Esophagus (tissue), 2 donors: ENCODE measurements at regions not wholly inside any gene's neighbourhood (a gene's known extent, or its start where the extent isn't known, plus 50 kb on each side); places are given as distances from the start of the nearest gene placed in this dataset.

Experiments
- H3K27ac ChIP-seq, 2 donors: one replicate each; pipeline ENCODE4 v1.5.1; 2013; ENCODE audit warnings: low read depth in 2 of 2, mild to moderate bottlenecking in 2 of 2, inconsistent platforms in 1 of 2, low read length in 1 of 2, moderate library complexity in 1 of 2
- H3K27me3 ChIP-seq, 2 donors: one replicate each; pipeline ENCODE4 v1.6.1; 2013; ENCODE audit warnings: low read length in 2 of 2, control low read depth in 1 of 2, mild to moderate bottlenecking in 1 of 2; ENCODE audit not compliant: insufficient read depth in 2 of 2, control insufficient read depth in 1 of 2
- H3K36me3 ChIP-seq, 2 donors: one replicate each; pipeline ENCODE4 v1.6.1; 2013; ENCODE audit warnings: low read length in 1 of 2; ENCODE audit not compliant: control insufficient read depth in 2 of 2, insufficient read depth in 2 of 2
- H3K4me1 ChIP-seq, 2 donors: one replicate each; pipeline ENCODE4 v1.6.1; 2013; ENCODE audit warnings: low read length in 1 of 2; ENCODE audit not compliant: control insufficient read depth in 2 of 2, insufficient read depth in 2 of 2
- H3K4me3 ChIP-seq, 2 donors: one replicate each; pipeline ENCODE4 v1.5.1; 2013; ENCODE audit warnings: low read length in 2 of 2, mild to moderate bottlenecking in 2 of 2, low read depth in 1 of 2, moderate library complexity in 1 of 2
- H3K9me3 ChIP-seq, 2 donors: one replicate each; pipeline ENCODE4 v1.6.1; 2013; ENCODE audit warnings: mild to moderate bottlenecking in 2 of 2, low read depth in 1 of 2, low read length in 1 of 2, moderate library complexity in 1 of 2; ENCODE audit not compliant: control insufficient read depth in 2 of 2, insufficient read depth in 1 of 2
- WGBS, 2 donors: extraction: QIAGEN DNeasy Blood & Tissue Kit; methylation state at CpG; one replicate each; pipeline ENCODE4 v1.1.7; 2013; 5-methylcytosine and 5-hydroxymethylcytosine counted together
- donor health status: healthy with polysubstance abuse.
- donor health status: Bipolar disorder and iron deficiency.

DNA sequence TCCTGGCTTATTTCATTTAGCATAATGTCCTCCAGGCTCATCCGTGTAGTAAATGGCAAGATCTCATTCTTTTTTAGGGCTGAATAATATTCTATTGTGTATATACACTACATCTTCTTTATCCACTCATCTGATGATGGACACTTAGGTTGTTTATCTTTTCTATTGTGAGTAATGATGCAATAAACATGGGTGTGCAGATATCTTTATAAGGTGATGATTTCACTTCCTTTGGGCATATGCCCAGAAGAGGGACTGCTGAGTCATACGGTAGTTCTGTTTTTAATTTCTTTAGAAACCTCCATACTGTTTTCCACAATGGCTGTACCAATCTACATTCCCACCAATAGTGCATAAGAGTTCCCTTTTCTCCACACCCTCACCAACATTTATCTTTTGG lies 317.6 kb upstream of the CNKSR2 start:
- Histone ChIP-seq H3K4me3 (no peak overlapping the region), H3K27ac (no peak overlapping the region), H3K27me3 (no peaks in the 10 kb centered on the region), H3K36me3 (no peaks in the 10 kb centered on the region), H3K9me3 (no peaks in the 10 kb centered on the region), H3K4me1 (no peaks in the 10 kb centered on the region)
- 76 to 86% methylated on average over 2 of the region's 2 CpGs for WGBS, 2 donors

DNA sequence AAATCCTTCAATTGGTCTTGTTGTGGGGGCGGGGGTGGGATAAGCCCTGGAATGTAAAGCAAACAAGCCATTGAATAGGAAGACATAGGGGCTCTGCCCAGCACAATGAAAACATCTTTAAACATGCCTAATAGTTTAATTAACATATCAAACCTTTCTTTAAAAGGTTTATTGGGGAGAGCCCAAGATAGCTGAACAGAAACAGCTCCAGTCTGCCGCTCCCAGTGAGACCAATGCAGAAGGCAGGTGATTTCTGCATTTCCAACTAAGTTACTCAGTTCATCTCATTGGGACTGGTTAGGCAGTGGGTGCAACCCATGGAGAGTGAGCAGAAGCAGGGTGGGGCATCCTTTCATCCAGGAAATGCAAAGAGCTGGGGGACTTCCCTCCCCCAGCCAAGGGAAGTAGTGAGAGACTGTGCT lies 327.2 kb upstream of the CNKSR2 start:
- no peaks in the 10 kb centered on the region for H3K36me3 ChIP-seq
- H3K9me3 ChIP-seq: no peaks in the 10 kb centered on the region
- H3K27ac ChIP-seq: no peak overlapping the region
- no peak overlapping the region for H3K4me3 ChIP-seq
- WGBS, 2 donors: 29 to 41% methylated on average over 2 of the region's 2 CpGs
- H3K4me1 ChIP-seq: no peaks in the 10 kb centered on the region
- H3K27me3 ChIP-seq: no peaks in the 10 kb centered on the region

DNA sequence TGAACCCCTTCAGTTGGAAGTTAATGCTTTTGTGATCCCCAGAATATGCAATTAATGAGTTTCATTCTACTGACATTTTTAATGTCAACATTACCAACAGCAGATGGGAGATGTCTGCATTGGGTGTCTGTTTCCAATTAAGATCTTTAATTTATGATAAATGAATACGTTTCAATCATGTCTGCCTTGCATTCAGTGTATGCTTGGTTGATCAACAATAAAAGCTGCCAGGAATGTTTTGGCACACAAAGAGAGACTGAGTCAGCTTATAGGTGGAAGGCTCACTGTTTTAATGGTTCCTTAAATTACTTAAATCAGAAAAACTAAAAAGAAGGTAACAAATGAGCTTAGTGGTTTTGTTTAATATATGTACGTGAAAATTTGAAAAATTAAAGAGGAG lies 359.9 kb upstream of the CNKSR2 start:
- H3K9me3 ChIP-seq: no peaks in the 10 kb centered on the region
- no peaks in the 10 kb centered on the region for H3K4me1 ChIP-seq
- WGBS, 2 donors: 39 to 53% methylated on average over 2 of the region's 2 CpGs
- no peaks in the 10 kb centered on the region for H3K36me3 ChIP-seq
- peaks cover 0 to 2% of the 10 kb centered on the region in 2 donors for H3K27me3 ChIP-seq
- no peak overlapping the region for H3K27ac ChIP-seq
- H3K4me3 ChIP-seq: no peak overlapping the region

DNA sequence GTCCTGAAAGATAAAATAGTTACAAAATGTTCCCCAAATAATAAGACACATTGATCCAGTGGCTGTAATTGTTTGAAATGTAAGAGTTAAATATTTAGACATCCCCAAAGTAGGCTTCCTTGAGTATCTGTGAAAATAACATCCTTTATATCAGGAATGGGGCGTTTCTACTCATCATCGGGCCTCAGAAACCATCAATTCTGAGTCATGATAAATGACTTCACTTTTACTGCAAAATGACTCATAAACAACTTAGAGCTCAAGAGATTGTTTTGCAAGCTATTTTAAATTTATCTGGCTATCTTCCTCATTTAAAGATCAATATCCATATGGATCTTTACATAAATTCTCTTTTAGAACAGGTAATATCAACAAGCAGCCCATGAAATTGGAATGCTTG lies 369.4 kb upstream of the CNKSR2 start:
- H3K27me3 ChIP-seq: no peaks in the 10 kb centered on the region
- H3K36me3 ChIP-seq: no peaks in the 10 kb centered on the region
- no peak overlapping the region for H3K4me3 ChIP-seq
- H3K4me1 ChIP-seq: no peaks in the 10 kb centered on the region
- H3K27ac ChIP-seq: no peak overlapping the region
- H3K9me3 ChIP-seq: no peaks in the 10 kb centered on the region
- 41 to 42% methylated on average over 2 of the region's 2 CpGs for WGBS, 2 donors

DNA sequence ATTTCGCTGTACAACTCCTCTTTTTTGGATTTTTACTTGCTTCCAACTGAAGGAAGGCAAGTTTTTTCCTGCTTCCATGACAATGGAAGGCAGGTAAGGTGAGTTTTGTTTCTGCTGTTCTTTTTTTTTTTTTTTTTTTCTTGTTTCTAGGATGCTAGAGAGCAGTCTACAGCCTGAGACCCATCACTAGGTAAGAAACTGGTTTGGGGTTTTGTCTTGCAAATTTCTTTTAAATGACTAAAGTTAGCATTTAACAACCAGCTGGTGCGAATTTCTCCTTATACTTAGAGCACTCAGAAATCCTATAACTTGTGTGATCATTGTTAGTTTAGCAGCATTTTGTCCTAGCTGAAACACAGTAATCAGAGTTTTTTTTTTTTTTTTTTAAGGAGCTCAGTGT lies 378.4 kb upstream of the CNKSR2 start:
- Histone ChIP-seq H3K27ac (no peak overlapping the region), H3K36me3 (no peaks in the 10 kb centered on the region), H3K9me3 (no peaks in the 10 kb centered on the region), H3K4me3 (no peak overlapping the region), H3K27me3 (no peaks in the 10 kb centered on the region), H3K4me1 (no peaks in the 10 kb centered on the region)
- WGBS, 2 donors: 35 to 66% methylated on average over 2 of the region's 2 CpGs

DNA sequence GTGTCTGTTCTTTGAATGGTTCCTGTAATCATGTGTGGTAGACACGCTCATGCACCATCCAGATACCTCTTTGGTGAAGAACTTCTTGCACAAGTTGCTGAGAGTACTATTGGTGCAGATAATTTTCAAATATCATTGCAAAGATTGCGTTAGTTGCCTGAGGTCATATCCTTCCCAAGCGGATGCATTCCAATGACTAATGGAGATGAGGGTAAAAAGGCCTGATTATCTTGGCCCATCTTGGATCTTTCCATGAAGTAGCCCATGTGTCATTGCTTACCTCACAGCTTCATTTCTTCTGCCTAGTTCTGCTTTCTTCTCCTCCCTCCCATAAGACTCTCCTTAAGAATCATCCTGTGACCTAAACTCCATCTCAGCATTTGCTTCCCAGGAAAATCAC lies 384.9 kb upstream of the CNKSR2 start:
- Histone ChIP-seq H3K27ac (no peak overlapping the region), H3K9me3 (no peaks in the 10 kb centered on the region), H3K27me3 (no peaks in the 10 kb centered on the region), H3K4me3 (no peak overlapping the region), H3K4me1 (no peaks in the 10 kb centered on the region), H3K36me3 (no peaks in the 10 kb centered on the region)
- WGBS, 2 donors: 82 to 90% methylated on average over 3 of the region's 3 CpGs

DNA sequence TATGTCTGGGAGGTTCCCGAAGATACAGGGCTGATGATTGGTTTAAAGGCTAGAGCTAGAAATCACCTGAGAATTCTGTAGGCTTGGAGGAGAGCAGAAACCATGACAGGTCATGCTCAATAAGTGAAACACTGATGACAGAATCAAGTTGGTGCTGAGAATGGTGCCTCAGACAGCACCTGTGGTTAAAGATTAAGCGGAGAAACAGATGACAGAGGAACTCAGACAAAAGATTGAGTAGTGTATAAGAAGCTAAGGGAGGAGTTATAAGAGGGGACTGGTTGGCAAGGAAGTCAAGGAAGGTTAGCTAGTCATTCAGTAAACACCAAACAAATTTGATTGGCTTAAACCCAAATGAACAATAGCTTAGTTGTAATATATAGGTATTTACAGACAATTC lies 385.4 kb upstream of the CNKSR2 start:
- H3K4me3 ChIP-seq: no peak overlapping the region
- no peak overlapping the region for H3K27ac ChIP-seq
- WGBS, 2 donors: 74 to 96% methylated on average over 2 of the region's 2 CpGs

DNA sequence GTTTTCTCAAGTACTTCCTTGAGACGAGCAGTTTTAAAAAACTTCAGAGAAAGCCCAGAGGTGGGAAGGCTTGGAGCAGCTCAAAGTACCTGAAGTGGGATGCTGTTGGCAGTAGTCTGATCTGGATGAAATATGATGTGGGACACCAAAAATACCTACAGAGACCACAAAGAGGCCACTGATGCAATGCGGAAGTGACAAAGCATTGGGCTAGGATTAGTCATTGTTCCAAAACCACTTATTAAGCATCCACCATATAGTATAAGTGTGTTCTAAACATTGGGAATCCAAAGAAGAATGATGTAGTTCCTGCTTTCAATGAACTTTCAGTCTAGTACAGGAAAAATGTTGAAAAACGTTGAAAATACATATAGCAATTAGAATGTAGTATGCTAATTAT lies 386.1 kb upstream of the CNKSR2 start:
- no peaks in the 10 kb centered on the region for H3K4me1 ChIP-seq
- H3K27ac ChIP-seq: no peak overlapping the region
- H3K4me3 ChIP-seq: no peak overlapping the region
- no peaks in the 10 kb centered on the region for H3K9me3 ChIP-seq
- H3K36me3 ChIP-seq: no peaks in the 10 kb centered on the region
- H3K27me3 ChIP-seq: no peaks in the 10 kb centered on the region
- WGBS, 2 donors: 64 to 79% methylated on average over 3 of the region's 3 CpGs

More for the DNA sequence above, 385.4 kb upstream of the CNKSR2 start:
- no peaks in the 10 kb centered on the region for H3K27me3 ChIP-seq
- no peaks in the 10 kb centered on the region for H3K36me3 ChIP-seq
- no peaks in the 10 kb centered on the region for H3K9me3 ChIP-seq
- no peaks in the 10 kb centered on the region for H3K4me1 ChIP-seq

DNA sequence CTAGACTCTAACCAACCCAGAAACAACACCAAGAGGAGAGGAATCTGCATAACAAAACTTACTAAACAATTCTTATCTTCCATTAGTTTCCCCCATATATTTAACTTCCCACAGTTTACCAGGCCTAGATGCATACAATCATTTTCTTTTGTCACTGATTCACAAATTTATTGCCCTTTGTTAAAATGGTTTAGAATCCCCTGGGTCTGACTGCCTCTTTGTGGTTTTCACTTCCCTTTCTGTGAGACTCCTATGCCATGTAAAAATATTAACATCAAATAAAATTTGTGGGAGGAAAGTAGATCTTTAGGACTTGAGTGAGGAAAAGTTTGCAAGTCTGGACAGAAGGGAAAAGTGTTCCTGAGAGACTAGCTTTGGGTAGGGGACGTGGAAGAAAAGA lies 393.8 kb upstream of the CNKSR2 start:
- H3K4me3 ChIP-seq: no peak overlapping the region
- no peaks in the 10 kb centered on the region for H3K27me3 ChIP-seq
- 57% methylated on average over 1 of the region's 1 CpG for WGBS, 2 donors
- no peaks in the 10 kb centered on the region for H3K36me3 ChIP-seq
- no peak overlapping the region for H3K27ac ChIP-seq
- H3K4me1 ChIP-seq: no peaks in the 10 kb centered on the region
- no peaks in the 10 kb centered on the region for H3K9me3 ChIP-seq

DNA sequence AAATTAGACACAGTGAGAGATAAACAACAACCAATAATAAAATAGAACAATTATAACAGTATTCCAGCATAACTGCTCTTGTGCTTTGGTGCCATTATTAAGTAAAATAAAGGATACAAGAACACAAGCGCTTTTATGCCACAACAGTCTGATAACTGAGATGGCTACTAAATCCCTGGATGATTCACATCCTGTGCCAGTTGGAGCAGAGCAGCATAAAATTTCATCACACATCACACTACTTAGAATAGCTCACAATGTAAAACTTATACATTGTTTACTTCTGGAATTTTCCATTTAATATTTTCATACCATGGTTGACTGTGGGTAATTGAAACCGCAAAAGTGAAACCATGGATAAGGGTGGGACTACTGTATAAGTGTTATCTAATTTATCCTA lies 399.9 kb upstream of the CNKSR2 start:
- no peaks in the 10 kb centered on the region for H3K36me3 ChIP-seq

More for the DNA sequence above, 399.9 kb upstream of the CNKSR2 start:
- WGBS, 2 donors: 85 to 88% methylated on average over 2 of the region's 2 CpGs
- Histone ChIP-seq H3K27me3 (no peaks in the 10 kb centered on the region), H3K4me3 (no peak overlapping the region), H3K27ac (no peak overlapping the region), H3K4me1 (no peaks in the 10 kb centered on the region), H3K9me3 (no peaks in the 10 kb centered on the region)
